PC-3 (cell line): ENCODE measurements at regions not wholly inside any gene's neighbourhood (a gene's known extent, or its start where the extent isn't known, plus 50 kb on each side); places are given as distances from the start of the nearest gene placed in this dataset.

Source experiments
- ATAC-seq: fragments of 200-7000 bp; cut with Tn5 transposase; 2 replicates; pipeline ENCODE4 v1.9.1; 2020; ENCODE audit warnings: mild to moderate bottlenecking, moderate library complexity
- BruUV-seq: library from RNA; stranded (reverse); fragments of 400-500 nt; replicated peaks from 2 replicates; lab custom pipeline; 2021; lab: Mats Ljungman, UMichigan
- CTCF ChIA-PET: fragments of 300-600 bp; sonication (Branson Sonifier 250); formaldehyde crosslinking; loops from one replicate; lab custom pipeline; 2022; ENCODE audit warnings: antibody characterized with exemption; lab: Charles Lee
- POLR2A ChIA-PET: fragments of 300-600 bp; sonication (Branson Sonifier 250); formaldehyde crosslinking; loops from one replicate; lab custom pipeline; 2022; ENCODE audit warnings: antibody characterized with exemption; ENCODE audit not compliant: unreplicated experiment; lab: Charles Lee
- DNase-seq: peaks from one replicate; pipeline ENCODE4 v3.0.0-alpha.2; 2015
- H2AFZ ChIP-seq: fragments of 300-600 bp; sonication (generic); 2 replicates; pipeline ENCODE4 v1.6.0; 2016; ENCODE audit warnings: antibody characterized with exemption, low read length
- H3F3A ChIP-seq: fragments of 300-600 bp; sonication (generic); one replicate; pipeline ENCODE4 v1.6.0; 2017; ENCODE audit warnings: antibody characterized with exemption, low read length, control low read depth, mild to moderate bottlenecking; ENCODE audit not compliant: unreplicated experiment
- H3K27ac ChIP-seq: fragments of 300-600 bp; sonication (generic); 2 replicates; pipeline ENCODE4 v1.5.1; 2016; ENCODE audit warnings: mild to moderate bottlenecking, low read length
- H3K27me3 ChIP-seq: fragments of 300-600 bp; sonication (generic); 2 replicates; pipeline ENCODE4 v1.6.1; 2016; ENCODE audit warnings: low read length, mixed read lengths
- H3K36me3 ChIP-seq: fragments of 300-600 bp; sonication (generic); 2 replicates; pipeline ENCODE4 v1.6.1; 2016; ENCODE audit warnings: low read depth, mixed run types, low read length, mixed read lengths
- H3K4me1 ChIP-seq: fragments of 300-600 bp; sonication (generic); 2 replicates; pipeline ENCODE4 v1.5.1; 2016; ENCODE audit warnings: low read length; ENCODE audit not compliant: insufficient read depth
- H3K4me2 ChIP-seq: fragments of 300-600 bp; sonication (generic); 2 replicates; pipeline ENCODE4 v1.6.0; 2016; ENCODE audit warnings: low read length
- H3K4me3 ChIP-seq: fragments of 300-600 bp; sonication (generic); 2 replicates; pipeline ENCODE4 v1.5.1; 2016; ENCODE audit warnings: mild to moderate bottlenecking, low read length, mixed read lengths
- H3K79me2 ChIP-seq: fragments of 300-600 bp; sonication (generic); 2 replicates; pipeline ENCODE4 v1.6.1; 2017; ENCODE audit warnings: low read length, mixed read lengths
- H3K9ac ChIP-seq: fragments of 300-600 bp; sonication (generic); 2 replicates; pipeline ENCODE4 v1.6.0; 2016; ENCODE audit warnings: mild to moderate bottlenecking, low read length
- H3K9me2 ChIP-seq: fragments of 300-600 bp; sonication (generic); replicated peaks from 2 replicates; pipeline ENCODE4 v1.6.1; 2016; ENCODE audit warnings: mixed run types, low read length, mixed read lengths
- H3K9me3 ChIP-seq: fragments of 300-600 bp; sonication (generic); 2 replicates; pipeline ENCODE4 v1.6.1; 2016; ENCODE audit warnings: low read length, mixed read lengths
- H4K20me1 ChIP-seq: fragments of 300-600 bp; sonication (generic); 2 replicates; pipeline ENCODE4 v1.6.1; 2016; ENCODE audit warnings: low read length, mixed read lengths
- CTCF ChIP-seq: fragments of 300-600 bp; sonication (generic); conservative IDR thresholded peaks from 2 replicates; pipeline ENCODE4 v1.5.1; 2017; ENCODE audit warnings: antibody characterized with exemption, low read depth, mild to moderate bottlenecking, low read length
- EZH2 ChIP-seq: fragments of 300-600 bp; sonication (generic); IDR thresholded peaks from one replicate; pipeline ENCODE4 v1.6.1; 2017; ENCODE audit warnings: antibody characterized with exemption, mild to moderate bottlenecking, low read length; ENCODE audit not compliant: unreplicated experiment
- EZH2phosphoT487 ChIP-seq: fragments of 300-600 bp; sonication (generic); IDR thresholded peaks from 2 replicates; pipeline ENCODE4 v1.6.1; 2018; ENCODE audit warnings: mild to moderate bottlenecking, antibody characterized with exemption, low read length, borderline replicate concordance
- intact Hi-C: fragments of 100-400 bp; cut with micrococcal nuclease; formaldehyde crosslinking; loops from 2 replicates; pipeline ENCODE4 v1.9.0; 2023

- no peaks in the 10 kb centered on the region for H3K79me2 ChIP-seq
- H4K20me1 ChIP-seq: no peaks in the 10 kb centered on the region
- TF ChIP-seq CTCF: no peak
- TF ChIP-seq EZH2phosphoT487: no peak
- TF ChIP-seq EZH2: no peak
- no peak overlapping the region for H3K27ac ChIP-seq
- no TSS peak for BruUV-seq
- no peak for ATAC-seq
- no peak overlapping the region for H2AFZ ChIP-seq
- no peaks in the 10 kb centered on the region for H3K4me1 ChIP-seq
- no peaks in the 10 kb centered on the region for H3K36me3 ChIP-seq
- H3F3A ChIP-seq: no peaks in the 10 kb centered on the region
- intact Hi-C loops: no loop called here
- no peaks in the 10 kb centered on the region for H3K9me2 ChIP-seq
- ChIA-PET CTCF (no interaction called here), POLR2A (no interaction called here)
- peaks cover under 1% of the 10 kb centered on the region; the same call in 1 of the 2 replicates for H3K27me3 ChIP-seq
- no peaks in the 10 kb centered on the region for H3K9me3 ChIP-seq
- H3K4me3 ChIP-seq: no peak overlapping the region
- no peak overlapping the region for H3K4me2 ChIP-seq
- H3K9ac ChIP-seq: no peak overlapping the region
- DNase-seq: no peak
Measured at GRCh38 chrX:69321006-69321655, 155.9 kb upstream of the PJA1 start.

GRCh38 chrX:69320116-69320515 lies 154.9 kb upstream of the PJA1 start:
- H3F3A ChIP-seq: no peaks in the 10 kb centered on the region
- ATAC-seq: no peak
- no peak overlapping the region for H3K9ac ChIP-seq
- H3K4me2 ChIP-seq: no peak overlapping the region
- ChIA-PET POLR2A (no interaction called here), CTCF (no interaction called here)
- no peaks in the 10 kb centered on the region for H4K20me1 ChIP-seq
- intact Hi-C loops: no loop called here
- no peaks in the 10 kb centered on the region for H3K36me3 ChIP-seq
- DNase-seq: no peak
- H2AFZ ChIP-seq: no peak overlapping the region
- no peak overlapping the region for H3K4me3 ChIP-seq
- H3K9me3 ChIP-seq: no peaks in the 10 kb centered on the region
- peaks cover 3% of the 10 kb centered on the region; the same call in 1 of the 2 replicates for H3K27me3 ChIP-seq
- TF ChIP-seq EZH2phosphoT487 (no peak), CTCF (no peak), EZH2 (no peak)
- H3K9me2 ChIP-seq: no peaks in the 10 kb centered on the region
- H3K79me2 ChIP-seq: no peaks in the 10 kb centered on the region
- H3K4me1 ChIP-seq: no peaks in the 10 kb centered on the region
- no peak overlapping the region for H3K27ac ChIP-seq
- BruUV-seq: no TSS peak

- CTCF ChIA-PET: no interaction called here
- Histone ChIP-seq H2AFZ (no peak overlapping the region), H3K4me1 (no peaks in the 10 kb centered on the region), H3K27ac (no peak overlapping the region), H4K20me1 (no peaks in the 10 kb centered on the region), H3K4me2 (no peak overlapping the region), H3K9me2 (no peaks in the 10 kb centered on the region), H3F3A (no peaks in the 10 kb centered on the region), H3K27me3 (peaks cover 3% of the 10 kb centered on the region; the same call in 1 of the 2 replicates), H3K79me2 (no peaks in the 10 kb centered on the region), H3K4me3 (no peak overlapping the region), H3K9me3 (no peaks in the 10 kb centered on the region), H3K9ac (no peak overlapping the region), H3K36me3 (no peaks in the 10 kb centered on the region)
- ATAC-seq: no peak
- no peak for DNase-seq
- no TSS peak for BruUV-seq
- intact Hi-C loops: no loop called here
- POLR2A ChIA-PET: no interaction called here
- no peak for TF ChIP-seq EZH2phosphoT487
- TF ChIP-seq EZH2: no peak
- TF ChIP-seq CTCF: no peak
Measured at GRCh38 chrX:69319376-69319775, 154.1 kb upstream of the PJA1 start.
